Panc1 (cell line): ENCODE measurements at regions not wholly inside any gene's neighbourhood (a gene's known extent, or its start where the extent isn't known, plus 50 kb on each side); places are given as distances from the start of the nearest gene placed in this dataset.

Experiments used
- ATAC-seq: fragments of 200-7000 bp; cut with Tn5 transposase; 2 replicates; pipeline ENCODE4 v1.9.1; 2020; ENCODE audit warnings: mild to moderate bottlenecking, moderate library complexity
- BruUV-seq: library from RNA; stranded (reverse); fragments of 400-500 nt; replicated peaks from 2 replicates; lab custom pipeline; 2021; lab: Mats Ljungman, UMichigan
- CTCF ChIA-PET: fragments of 300-600 bp; sonication (Branson Sonifier 250); formaldehyde crosslinking; loops from one replicate; lab custom pipeline; 2022; ENCODE audit warnings: antibody characterized with exemption; lab: Charles Lee
- POLR2A ChIA-PET: fragments of 300-600 bp; sonication (Branson Sonifier 250); formaldehyde crosslinking; loops from one replicate; lab custom pipeline; 2022; ENCODE audit warnings: antibody characterized with exemption; lab: Charles Lee
- DNase-seq: peaks from one replicate; pipeline ENCODE4 v3.0.0-alpha.2; 2010; ENCODE audit warnings: low read depth, low spot score
- H3K27ac ChIP-seq: 2 replicates; pipeline ENCODE4 v1.5.1; 2011; ENCODE audit warnings: mild to moderate bottlenecking, low read length, inconsistent platforms
- H3K27me3 ChIP-seq: fragments of 200-500 bp; sonication (Bioruptor generic); 2 replicates; pipeline ENCODE4 v1.6.0; 2014; ENCODE audit warnings: low read length, inconsistent platforms; ENCODE audit not compliant: control insufficient read depth, insufficient read depth
- H3K36me3 ChIP-seq: fragments of 200-500 bp; sonication (Bioruptor generic); 2 replicates; pipeline ENCODE4 v1.5.1; 2014; ENCODE audit warnings: inconsistent platforms, mild to moderate bottlenecking, low read length, moderate library complexity; ENCODE audit not compliant: control insufficient read depth, insufficient read depth
- H3K4me1 ChIP-seq: 2 replicates; pipeline ENCODE4 v1.5.1; 2011; ENCODE audit warnings: inconsistent platforms, mild to moderate bottlenecking, low read length, moderate library complexity; ENCODE audit not compliant: control insufficient read depth, insufficient read depth
- H3K4me3 ChIP-seq, 2 experiments: 2 replicates each; pipeline ENCODE4 v1.5.1; 2011 to 2012; ENCODE audit warnings: low read depth in 2 of 2, low read length in 2 of 2, mild to moderate bottlenecking in 2 of 2, inconsistent platforms in 1 of 2, moderate library complexity in 1 of 2
- H3K9me3 ChIP-seq: fragments of 200-500 bp; sonication (Bioruptor generic); 2 replicates; pipeline ENCODE4 v1.5.1; 2014; ENCODE audit warnings: low read depth, mild to moderate bottlenecking, inconsistent platforms, low read length, moderate library complexity; ENCODE audit not compliant: control insufficient read depth, insufficient read depth
- POLR2AphosphoS5 ChIP-seq: IDR thresholded peaks from 2 replicates; pipeline ENCODE4 v1.6.1; 2012; ENCODE audit warnings: mild to moderate bottlenecking, low read depth, low read length, moderate library complexity
- REST ChIP-seq, 2 experiments: IDR thresholded peaks; 2 replicates each; pipeline ENCODE4 v1.6.1; 2011 to 2012; ENCODE audit warnings: low read depth in 2 of 2, control low read depth in 1 of 2, low read length in 1 of 2, mild to moderate bottlenecking in 1 of 2, moderate library complexity in 1 of 2; ENCODE audit not compliant: insufficient read depth in 1 of 2
- SIN3A ChIP-seq: IDR thresholded peaks from 2 replicates; pipeline ENCODE4 v1.6.1; 2012; ENCODE audit warnings: low read depth, mild to moderate bottlenecking, low read length, moderate library complexity, borderline replicate concordance; ENCODE audit not compliant: insufficient read depth
- TCF7L2 ChIP-seq: IDR thresholded peaks from 2 replicates; pipeline ENCODE4 v1.6.1; 2011; ENCODE audit warnings: mild to moderate bottlenecking, low read depth, low read length, inconsistent platforms
- in situ Hi-C: cut with HindIII; loops from 2 replicates; pipeline ENCODE4 v1.10.0; 2016; ENCODE audit warnings: low sequenced_read_pairs, low pct_unique_long_range_greater_than_20kb
- intact Hi-C: fragments of 100-400 bp; cut with micrococcal nuclease; formaldehyde crosslinking; loops from one replicate; pipeline ENCODE4 v1.10.0; 2022; ENCODE audit not compliant: unreplicated experiment
- TF ChIP-seq, protein P1 (sequence below): fragments of 450-650 bp; IDR thresholded peaks from 2 replicates; pipeline ENCODE4 v1.5.1; 2017; ENCODE audit warnings: mild to moderate bottlenecking

- ChIA-PET POLR2A (no interaction called here), CTCF (interaction anchor here (0.7 kb wide), 1 partner anchor 62 kb away, joined by 7 read pairs; no protein-coding TSS in a partner anchor)
- TF ChIP-seq REST (IDR thresholded peaks at IDR 0.05; ENCODE audit: insufficient read depth in 1 of 2, low read depth in 2 of 2, low read length in 1 of 2), result no peak
- no peak for TF ChIP-seq POLR2AphosphoS5
- TF ChIP-seq SIN3A, result no peak
- no peak for TF ChIP-seq TCF7L2
- TF ChIP-seq, protein P1, sequence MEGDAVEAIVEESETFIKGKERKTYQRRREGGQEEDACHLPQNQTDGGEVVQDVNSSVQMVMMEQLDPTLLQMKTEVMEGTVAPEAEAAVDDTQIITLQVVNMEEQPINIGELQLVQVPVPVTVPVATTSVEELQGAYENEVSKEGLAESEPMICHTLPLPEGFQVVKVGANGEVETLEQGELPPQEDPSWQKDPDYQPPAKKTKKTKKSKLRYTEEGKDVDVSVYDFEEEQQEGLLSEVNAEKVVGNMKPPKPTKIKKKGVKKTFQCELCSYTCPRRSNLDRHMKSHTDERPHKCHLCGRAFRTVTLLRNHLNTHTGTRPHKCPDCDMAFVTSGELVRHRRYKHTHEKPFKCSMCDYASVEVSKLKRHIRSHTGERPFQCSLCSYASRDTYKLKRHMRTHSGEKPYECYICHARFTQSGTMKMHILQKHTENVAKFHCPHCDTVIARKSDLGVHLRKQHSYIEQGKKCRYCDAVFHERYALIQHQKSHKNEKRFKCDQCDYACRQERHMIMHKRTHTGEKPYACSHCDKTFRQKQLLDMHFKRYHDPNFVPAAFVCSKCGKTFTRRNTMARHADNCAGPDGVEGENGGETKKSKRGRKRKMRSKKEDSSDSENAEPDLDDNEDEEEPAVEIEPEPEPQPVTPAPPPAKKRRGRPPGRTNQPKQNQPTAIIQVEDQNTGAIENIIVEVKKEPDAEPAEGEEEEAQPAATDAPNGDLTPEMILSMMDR, result no peak
- Histone ChIP-seq H3K36me3 (no peaks in the 10 kb centered on the region), H3K4me1 (no peaks in the 10 kb centered on the region), H3K27ac (no peak overlapping the region), H3K4me3 (no peak overlapping the region), H3K9me3 (no peaks in the 10 kb centered on the region), H3K27me3 (no peaks in the 10 kb centered on the region)
- BruUV-seq, result no TSS peak
- ATAC-seq (no peak), DNase-seq (no peak)
- intact Hi-C loops (no loop called here), in situ Hi-C loops (no loop called here)
Observed at GRCh38 chr4:105067431-105067830, 79.2 kb upstream of the TET2 start.

DNA sequence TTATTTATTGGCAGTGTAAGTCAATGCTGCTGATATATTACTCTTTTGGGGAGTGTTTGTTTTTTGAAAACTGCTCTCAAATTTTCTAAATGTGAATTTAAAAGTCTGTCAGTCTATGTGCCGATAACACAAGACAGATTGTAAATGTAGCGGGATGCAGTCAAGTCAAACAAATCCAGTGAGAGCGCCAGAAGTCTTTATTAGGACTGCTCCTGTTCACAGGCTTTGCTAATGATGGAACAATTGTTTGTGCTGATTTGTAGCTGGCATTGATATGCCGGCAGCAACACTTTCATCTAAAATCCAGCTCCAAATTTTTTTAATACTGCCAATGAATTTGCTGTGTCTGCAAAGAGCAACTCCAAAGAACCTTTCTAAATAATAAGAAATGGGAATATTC lies 78.7 kb upstream of the TET2 start:
- TF ChIP-seq SIN3A (no peak), POLR2AphosphoS5 (no peak), TCF7L2 (no peak), REST (IDR thresholded peaks at IDR 0.05; ENCODE audit: insufficient read depth in 1 of 2, low read depth in 2 of 2, low read length in 1 of 2) (no peak)
- TF ChIP-seq, protein P1, result no peak
- no TSS peak for BruUV-seq
- in situ Hi-C loops (no loop called here), intact Hi-C loops (no loop called here)
- Histone ChIP-seq H3K4me1 (no peaks in the 10 kb centered on the region), H3K27me3 (no peaks in the 10 kb centered on the region), H3K9me3 (no peaks in the 10 kb centered on the region), H3K27ac (no peak overlapping the region), H3K36me3 (no peaks in the 10 kb centered on the region), H3K4me3 (no peak overlapping the region)
- ATAC-seq, result no peak
- ChIA-PET CTCF (no interaction called here), POLR2A (no interaction called here)
- DNase-seq, result no peak
